K562 (cell line): ENCODE measurements at regions not wholly inside any gene's neighbourhood (a gene's known extent, or its start where the extent isn't known, plus 50 kb on each side); places are given as distances from the start of the nearest gene placed in this dataset.

Experiments used
- ATAC-seq: fragments of 200-7000 bp; cut with Tn5 transposase; 3 replicates; pipeline ENCODE4 v1.9.1; 2020; ENCODE audit warnings: moderate library complexity
- BruUV-seq: library from RNA; stranded (reverse); fragments of 400-500 nt; replicated peaks from 2 replicates; lab custom pipeline; 2021; lab: Mats Ljungman, UMichigan
- CTCF ChIA-PET: fragments of 300-600 bp; formaldehyde crosslinking; extraction: SDS; loops from one replicate; lab custom pipeline; 2021; ENCODE audit warnings: low intra/inter-chr PET ratio; lab: Yijun Ruan, JAX
- POLR2A ChIA-PET: fragments of 300-600, 350-650 bp; sonication (Branson Sonifier 250); formaldehyde crosslinking; extraction: SDS; loops from one replicate; lab custom pipeline; 2021; ENCODE audit warnings: antibody characterized with exemption, inconsistent platforms; lab: Yijun Ruan, JAX
- DNase-seq, 4 experiments: peaks; one replicate each; pipeline versions ENCODE4 v3.0.0 to v3.0.0-alpha.2; 2011 to 2018; ENCODE audit warnings: low spot score in 3 of 4, mixed read lengths in 3 of 4; ENCODE audit errors: extremely low read depth in 1 of 4
- FAIRE-seq: peaks from 2 replicates; lab custom pipeline; 2011; peaks lifted over from hg19 to GRCh38; lab: Jason Lieb, UNC
- H2AFZ ChIP-seq: 2 replicates; pipeline ENCODE4 v1.6.0; 2011; ENCODE audit warnings: low read depth, low read length, control low read depth, inconsistent platforms
- H3K27ac ChIP-seq: fragments of 200-600 bp; 3 replicates; pipeline ENCODE4 v1.8.0; 2011; ENCODE audit warnings: low read depth, mild to moderate bottlenecking, control low read depth, inconsistent platforms, low read length, moderate library complexity, mixed read lengths; ENCODE audit errors: extremely low read depth
- H3K27me3 ChIP-seq, 2 experiments: fragments of 300-600 bp in 1 of 2; 2 replicates in 1 of 2; 3 replicates in 1 of 2; pipeline versions ENCODE4 v1.6.0 to v1.8.0; 2011; ENCODE audit warnings: inconsistent platforms in 2 of 2, low read length in 2 of 2, mild to moderate bottlenecking in 1 of 2, mixed read lengths in 1 of 2, moderate library complexity in 1 of 2; ENCODE audit not compliant: control insufficient read depth in 2 of 2, insufficient read depth in 2 of 2
- H3K36me3 ChIP-seq: fragments of 300-600 bp; 3 replicates; pipeline ENCODE4 v1.8.0; 2011; ENCODE audit warnings: mild to moderate bottlenecking, low read length, inconsistent platforms; ENCODE audit not compliant: control insufficient read depth, insufficient read depth
- H3K4me1 ChIP-seq, 2 experiments: fragments of 200-600 bp in 1 of 2; replicated peaks in 1 of 2; 2 replicates in 1 of 2; 3 replicates in 1 of 2; pipeline versions ENCODE4 v1.5.1 to v1.8.0; 2011; ENCODE audit warnings: inconsistent platforms in 2 of 2, low read length in 2 of 2, mild to moderate bottlenecking in 1 of 2, mixed read lengths in 1 of 2, moderate library complexity in 1 of 2; ENCODE audit not compliant: control insufficient read depth in 2 of 2, insufficient read depth in 2 of 2
- H3K4me2 ChIP-seq: 2 replicates; pipeline ENCODE4 v1.6.1; 2011; ENCODE audit warnings: low read length, control low read depth, inconsistent platforms, mixed read lengths; ENCODE audit not compliant: insufficient read depth
- H3K4me3 ChIP-seq: fragments of 200-600 bp; sonication (generic), shearing (Covaris generic); 2 replicates; pipeline ENCODE4 v1.5.1; 2016; ENCODE audit warnings: control low read depth, inconsistent platforms
- H3K79me2 ChIP-seq: fragments of 200-600 bp; 3 replicates; pipeline ENCODE4 v1.8.0; 2011; ENCODE audit warnings: low read length, inconsistent platforms; ENCODE audit not compliant: control insufficient read depth, insufficient read depth
- H3K9ac ChIP-seq, 2 experiments: 2 replicates each; pipeline versions ENCODE4 v1.6.0 to v1.6.1; 2011; ENCODE audit warnings: low read depth in 2 of 2, low read length in 2 of 2, control low read depth in 1 of 2, inconsistent platforms in 1 of 2, mild to moderate bottlenecking in 1 of 2, mixed read lengths in 1 of 2; ENCODE audit not compliant: insufficient read depth in 1 of 2
- H3K9me1 ChIP-seq: one replicate; pipeline ENCODE4 v1.6.0; 2011; ENCODE audit warnings: inconsistent platforms, mild to moderate bottlenecking, low read length, moderate library complexity; ENCODE audit not compliant: control insufficient read depth, insufficient read depth
- H3K9me3 ChIP-seq: replicated peaks from 2 replicates; pipeline ENCODE4 v1.5.1; 2011; ENCODE audit warnings: low read depth, low read length, inconsistent platforms; ENCODE audit not compliant: control insufficient read depth, insufficient read depth
- H4K20me1 ChIP-seq: replicated peaks from 2 replicates; pipeline ENCODE4 v1.6.1; 2011; ENCODE audit warnings: low read length, inconsistent platforms, mixed read lengths; ENCODE audit not compliant: control insufficient read depth, insufficient read depth
- HNRNPLL ChIP-seq: fragments of 200-400 bp; formaldehyde crosslinking; IDR thresholded peaks from 2 replicates; pipeline ENCODE4 v1.6.1; 2017; ENCODE audit warnings: low read length, low read depth, mild to moderate bottlenecking; ENCODE audit not compliant: poor library complexity, severe bottlenecking
- ILF3 ChIP-seq: fragments of 450-650 bp; IDR thresholded peaks from 2 replicates; pipeline ENCODE4 v1.6.1; 2018; ENCODE audit warnings: antibody characterized with exemption, mild to moderate bottlenecking, moderate library complexity, borderline replicate concordance
- KAT7 ChIP-seq: sonication (generic); formaldehyde crosslinking; IDR thresholded peaks from 2 replicates; pipeline ENCODE4 v1.8.0; 2022; ENCODE audit warnings: missing genetic modification reagents, mild to moderate bottlenecking, borderline replicate concordance
- NUFIP1 ChIP-seq: fragments of 450-650 bp; IDR thresholded peaks from 2 replicates; pipeline ENCODE4 v1.6.1; 2018; ENCODE audit not compliant: partially characterized antibody
- POLR2H ChIP-seq: IDR thresholded peaks from 2 replicates; pipeline ENCODE4 v1.6.1; 2016; ENCODE audit warnings: missing genetic modification characterization, low read depth, mild to moderate bottlenecking, control low read depth, missing compliant biosample characterization, moderate library complexity
- POLR3A ChIP-seq: IDR thresholded peaks from 2 replicates; pipeline ENCODE4 v1.6.1; 2011; ENCODE audit warnings: borderline replicate concordance, mild to moderate bottlenecking, moderate library complexity; ENCODE audit not compliant: insufficient read length, insufficient read depth; ENCODE audit errors: extremely low read depth
- RBM15 ChIP-seq: fragments of 200-400 bp; formaldehyde crosslinking; IDR thresholded peaks from 2 replicates; pipeline ENCODE4 v1.6.1; 2018; ENCODE audit warnings: mild to moderate bottlenecking, low read length, moderate library complexity; ENCODE audit not compliant: insufficient read depth
- SIN3B ChIP-seq: fragments of 450-650 bp; IDR thresholded peaks from 2 replicates; pipeline ENCODE4 v1.6.1; 2017; ENCODE audit warnings: low read depth, mild to moderate bottlenecking, moderate library complexity
- ZNF253 ChIP-seq: fragments of 250-450 bp; sonication (Bioruptor Pico); conservative IDR thresholded peaks from 2 replicates; pipeline ENCODE4 v1.6.1; 2021; ENCODE audit warnings: mild to moderate bottlenecking
- WGBS: fragments of 100-300 bp; shearing (Covaris generic); methylation state at CpG from one replicate; pipeline ENCODE4 v1.1.6; 2016; ENCODE audit warnings: low coverage, mixed read lengths; ENCODE audit not compliant: insufficient coverage; ENCODE audit errors: missing lambda C conversion rate; 5-methylcytosine and 5-hydroxymethylcytosine counted together
- in situ Hi-C: fragments of 300-500 bp; cut with MboI; formaldehyde crosslinking; loops from 4 replicates; pipeline ENCODE4 v1.15.0; 2018; ENCODE audit warnings: inconsistent platforms, mixed read lengths
- intact Hi-C: fragments of 100-400 bp; cut with micrococcal nuclease; formaldehyde crosslinking; loops from 2 replicates; pipeline ENCODE4 v1.14.2; 2022

- Histone ChIP-seq H2AFZ (no peak overlapping the region), H3K9ac (no peak overlapping the region), H3K9me1 (no peaks in the 10 kb centered on the region), H3K79me2 (no peaks in the 10 kb centered on the region), H4K20me1 (no peaks in the 10 kb centered on the region), H3K27ac (no peak overlapping the region), H3K4me2 (no peak overlapping the region), H3K9me3 (no peaks in the 10 kb centered on the region), H3K36me3 (no peaks in the 10 kb centered on the region), H3K4me1 (no peaks in the 10 kb centered on the region), H3K27me3 (no peaks in the 10 kb centered on the region; a peak in 1 of 5 replicates), H3K4me3 (no peak overlapping the region)
- DNase-seq, result no peak
- no peak for FAIRE-seq
- TF ChIP-seq POLR2H (tag), result no peak
- TF ChIP-seq RBM15, result no peak
- no peak for TF ChIP-seq HNRNPLL
- TF ChIP-seq POLR3A, result no peak
- TF ChIP-seq KAT7 (CRISPR knock-in tag), result no peak
- POLR2A ChIA-PET, result no interaction called here
- CTCF ChIA-PET, result no interaction called here
- in situ Hi-C loops (no loop called here), intact Hi-C loops (no loop called here)
- no TSS peak for BruUV-seq
- ATAC-seq, result no peak
- WGBS, result 0% methylated on average over 4 of the region's 4 CpGs
Measured at GRCh38 chr2:161100211-161100895, 59.9 kb upstream of the TANK start.

- DNase-seq, result no peak
- intact Hi-C loops, result no loop called here
- no peak overlapping the region for H2AFZ ChIP-seq
- H3K9me3 ChIP-seq, result no peaks in the 10 kb centered on the region
- no peak overlapping the region for H3K4me2 ChIP-seq
- no peaks in the 10 kb centered on the region for H3K36me3 ChIP-seq
- H3K27me3 ChIP-seq, result no peaks in the 10 kb centered on the region; a peak in 1 of 5 replicates
- in situ Hi-C loops, result no loop called here
- peak; percentile 32 for FAIRE-seq
- no peak for ATAC-seq
- BruUV-seq, result no TSS peak
- H3K9ac ChIP-seq, result no peak overlapping the region
- POLR2A ChIA-PET, result interaction anchor here (0.7 kb wide), 1 partner anchor 140 kb away, joined by 3 read pairs; no protein-coding TSS in a partner anchor
- CTCF ChIA-PET, result no interaction called here
- H3K4me3 ChIP-seq, result no peak overlapping the region
- no peaks in the 10 kb centered on the region for H3K79me2 ChIP-seq
- no peak overlapping the region for H3K27ac ChIP-seq
- no peaks in the 10 kb centered on the region for H3K9me1 ChIP-seq
- H3K4me1 ChIP-seq, result no peaks in the 10 kb centered on the region
- no peaks in the 10 kb centered on the region for H4K20me1 ChIP-seq
- WGBS, result 0% methylated on average over 2 of the region's 2 CpGs
- no peak for TF ChIP-seq ZNF253 (CRISPR knock-in tag)
- no peak for TF ChIP-seq ILF3
- TF ChIP-seq SIN3B, result no peak
- TF ChIP-seq NUFIP1, result no peak
Measured at GRCh38 chr2:161101406-161101805, 58.8 kb upstream of the TANK start.
